ENCODE measurements at regions not wholly inside any gene's neighbourhood (a gene's known extent, or its start where the extent isn't known, plus 50 kb on each side); places are given as distances from the start of the nearest gene placed in this dataset.
"Not testable (repeated sequence)": the region's sequence is repeated elsewhere in the genome, so short reads cannot be mapped to it uniquely, and the experiment has no call there.

GRCh38 chr6:86657192-86657591 lies 280.1 kb upstream of the HTR1E start:
- no peaks in the 10 kb centered on the region for H3K36me3 ChIP-seq (ENCODE audit: control insufficient read depth, insufficient read depth, low read length)
- DNase-seq, result no peak
- H3K4me1 ChIP-seq (ENCODE audit: control insufficient read depth, insufficient read depth, low read length), result no peaks in the 10 kb centered on the region
- H3K27me3 ChIP-seq (ENCODE audit: control insufficient read depth, insufficient read depth, low read length), result no peaks in the 10 kb centered on the region
- WGBS (ENCODE audit: insufficient coverage), result no CpG with 5 or more reads among the region's 2 CpGs
- H3K27ac ChIP-seq (ENCODE audit: low read length), result no peak overlapping the region
- H3K4me3 ChIP-seq (ENCODE audit: low read length), result no peak overlapping the region
- H3K9me3 ChIP-seq (replicated peaks; ENCODE audit: control insufficient read depth, low read depth, low read length), result peaks cover 9% of the 10 kb centered on the region

- Histone ChIP-seq H3K36me3 (ENCODE audit: control insufficient read depth, insufficient read depth, low read length) (no peaks in the 10 kb centered on the region), H3K27me3 (ENCODE audit: control insufficient read depth, insufficient read depth, low read length) (no peaks in the 10 kb centered on the region), H3K4me1 (ENCODE audit: control insufficient read depth, insufficient read depth, low read length) (no peaks in the 10 kb centered on the region), H3K9me3 (replicated peaks; ENCODE audit: control insufficient read depth, low read depth, low read length) (peaks cover 14% of the 10 kb centered on the region), H3K4me3 (ENCODE audit: low read length) (no peak overlapping the region), H3K27ac (ENCODE audit: low read length) (no peak overlapping the region)
- no peak for DNase-seq
- WGBS (ENCODE audit: insufficient coverage), result no CpG with 5 or more reads among the region's 1 CpG
These were observed 308.2 kb upstream of the HTR1E start for GRCh38 chr6:86629123-86629522.

GRCh38 chr6:86619428-86619827 lies 317.9 kb upstream of the HTR1E start:
- Histone ChIP-seq H3K27ac (ENCODE audit: low read length) (no peak overlapping the region), H3K9me3 (replicated peaks; ENCODE audit: control insufficient read depth, low read depth, low read length) (no peaks in the 10 kb centered on the region), H3K4me3 (ENCODE audit: low read length) (no peak overlapping the region), H3K27me3 (ENCODE audit: control insufficient read depth, insufficient read depth, low read length) (no peaks in the 10 kb centered on the region), H3K36me3 (ENCODE audit: control insufficient read depth, insufficient read depth, low read length) (no peaks in the 10 kb centered on the region), H3K4me1 (ENCODE audit: control insufficient read depth, insufficient read depth, low read length) (no peaks in the 10 kb centered on the region)
- no CpG with 5 or more reads among the region's 2 CpGs for WGBS (ENCODE audit: insufficient coverage)
- no peak for DNase-seq

GRCh38 chr6:86615299-86615698 lies 322.0 kb upstream of the HTR1E start:
- H3K9me3 ChIP-seq (replicated peaks; ENCODE audit: control insufficient read depth, low read depth, low read length), result no peaks in the 10 kb centered on the region
- no peaks in the 10 kb centered on the region for H3K27me3 ChIP-seq (ENCODE audit: control insufficient read depth, insufficient read depth, low read length)
- no peak overlapping the region for H3K27ac ChIP-seq (ENCODE audit: low read length)
- no peak for DNase-seq
- no CpG with 5 or more reads among the region's 1 CpG for WGBS (ENCODE audit: insufficient coverage)
- no peak overlapping the region for H3K4me3 ChIP-seq (ENCODE audit: low read length)
- no peaks in the 10 kb centered on the region for H3K4me1 ChIP-seq (ENCODE audit: control insufficient read depth, insufficient read depth, low read length)
- no peaks in the 10 kb centered on the region for H3K36me3 ChIP-seq (ENCODE audit: control insufficient read depth, insufficient read depth, low read length)

GRCh38 chr6:86609549-86610388 lies 327.6 kb upstream of the HTR1E start:
- Histone ChIP-seq H3K4me1 (ENCODE audit: control insufficient read depth, insufficient read depth, low read length) (no peaks in the 10 kb centered on the region), H3K36me3 (ENCODE audit: control insufficient read depth, insufficient read depth, low read length) (no peaks in the 10 kb centered on the region), H3K27me3 (ENCODE audit: control insufficient read depth, insufficient read depth, low read length) (no peaks in the 10 kb centered on the region), H3K4me3 (ENCODE audit: low read length) (no peak overlapping the region), H3K27ac (ENCODE audit: low read length) (no peak overlapping the region), H3K9me3 (replicated peaks; ENCODE audit: control insufficient read depth, low read depth, low read length) (no peaks in the 10 kb centered on the region)
- DNase-seq, result no peak
- 30% methylated on average over 4 of the region's 9 CpGs for WGBS (ENCODE audit: insufficient coverage)

- 60% methylated on average over 1 of the region's 3 CpGs for WGBS (ENCODE audit: insufficient coverage)
These were observed 334.0 kb upstream of the HTR1E start for GRCh38 chr6:86603364-86603763.

GRCh38 chr6:86602093-86602492 lies 335.2 kb upstream of the HTR1E start:
- H3K27me3 ChIP-seq (ENCODE audit: control insufficient read depth, insufficient read depth, low read length); H3K36me3 ChIP-seq (ENCODE audit: control insufficient read depth, insufficient read depth, low read length); H3K4me3 ChIP-seq (ENCODE audit: low read length); H3K27ac ChIP-seq (ENCODE audit: low read length); H3K9me3 ChIP-seq (replicated peaks; ENCODE audit: control insufficient read depth, low read depth, low read length); DNase-seq; H3K4me1 ChIP-seq (ENCODE audit: control insufficient read depth, insufficient read depth, low read length): not testable (repeated sequence)
- 48% methylated on average over 4 of the region's 6 CpGs for whole genome bisulfite sequencing (ENCODE audit: insufficient coverage)

More at GRCh38 chr6:86603364-86603763, 334.0 kb upstream of the HTR1E start:
- H3K27me3 ChIP-seq (ENCODE audit: control insufficient read depth, insufficient read depth, low read length); H3K9me3 ChIP-seq (replicated peaks; ENCODE audit: control insufficient read depth, low read depth, low read length); DNase-seq; H3K4me3 ChIP-seq (ENCODE audit: low read length); H3K36me3 ChIP-seq (ENCODE audit: control insufficient read depth, insufficient read depth, low read length); H3K4me1 ChIP-seq (ENCODE audit: control insufficient read depth, insufficient read depth, low read length); H3K27ac ChIP-seq (ENCODE audit: low read length): not testable (repeated sequence)

GRCh38 chr6:86598969-86599368 lies 338.4 kb upstream of the HTR1E start:
- not testable (repeated sequence) for H3K27ac ChIP-seq (ENCODE audit: low read length); H3K36me3 ChIP-seq (ENCODE audit: control insufficient read depth, insufficient read depth, low read length); H3K4me1 ChIP-seq (ENCODE audit: control insufficient read depth, insufficient read depth, low read length); H3K4me3 ChIP-seq (ENCODE audit: low read length); H3K27me3 ChIP-seq (ENCODE audit: control insufficient read depth, insufficient read depth, low read length); H3K9me3 ChIP-seq (replicated peaks; ENCODE audit: control insufficient read depth, low read depth, low read length); DNase-seq
- 81% methylated on average over 4 of the region's 4 CpGs for WGBS (ENCODE audit: insufficient coverage)

GRCh38 chr6:86595641-86596040 lies 341.7 kb upstream of the HTR1E start:
- no peak overlapping the region for H3K27ac ChIP-seq (ENCODE audit: low read length)
- DNase-seq, result peak; percentile 12
- 0% methylated on average over 2 of the region's 3 CpGs for WGBS (ENCODE audit: insufficient coverage)

GRCh38 chr6:86586195-86586594 lies 351.1 kb upstream of the HTR1E start:
- Histone ChIP-seq H3K9me3 (replicated peaks; ENCODE audit: control insufficient read depth, low read depth, low read length) (peaks cover 28% of the 10 kb centered on the region), H3K36me3 (ENCODE audit: control insufficient read depth, insufficient read depth, low read length) (no peaks in the 10 kb centered on the region), H3K4me3 (ENCODE audit: low read length) (no peak overlapping the region), H3K27me3 (ENCODE audit: control insufficient read depth, insufficient read depth, low read length) (no peaks in the 10 kb centered on the region), H3K4me1 (ENCODE audit: control insufficient read depth, insufficient read depth, low read length) (no peaks in the 10 kb centered on the region), H3K27ac (ENCODE audit: low read length) (no peak overlapping the region)
- WGBS (ENCODE audit: insufficient coverage), result 94% methylated on average over 2 of the region's 4 CpGs
- DNase-seq, result no peak

More at GRCh38 chr6:86595641-86596040, 341.7 kb upstream of the HTR1E start:
- H3K4me3 ChIP-seq (ENCODE audit: low read length), result no peak overlapping the region
- no peaks in the 10 kb centered on the region for H3K27me3 ChIP-seq (ENCODE audit: control insufficient read depth, insufficient read depth, low read length)
- H3K4me1 ChIP-seq (ENCODE audit: control insufficient read depth, insufficient read depth, low read length), result no peaks in the 10 kb centered on the region
- H3K36me3 ChIP-seq (ENCODE audit: control insufficient read depth, insufficient read depth, low read length), result no peaks in the 10 kb centered on the region
- H3K9me3 ChIP-seq (replicated peaks; ENCODE audit: control insufficient read depth, low read depth, low read length), result no peaks in the 10 kb centered on the region
